ENCODE measurements at regions not wholly inside any gene's neighbourhood (a gene's known extent, or its start where the extent isn't known, plus 50 kb on each side); places are given as distances from the start of the nearest gene placed in this dataset.
"Not testable (repeated sequence)": the region's sequence is repeated elsewhere in the genome, so short reads cannot be mapped to it uniquely, and the experiment has no call there.

- H3K9ac ChIP-seq (ENCODE audit: low read depth, low read length); H3K27ac ChIP-seq (ENCODE audit: low read depth, low read length); H3K4me3 ChIP-seq (ENCODE audit: low read depth, low read length); H3K4me1 ChIP-seq (ENCODE audit: control insufficient read depth, insufficient read depth, low read length); H3K9me3 ChIP-seq (ENCODE audit: control insufficient read depth, insufficient read depth, low read length); H3K36me3 ChIP-seq (ENCODE audit: control insufficient read depth, insufficient read depth, low read length); H3K27me3 ChIP-seq (ENCODE audit: control insufficient read depth, insufficient read depth, low read length): not testable (repeated sequence)
These were observed 216.1 kb upstream of the PLGLB1 start for GRCh38 chr2:87237570-87238336.

GRCh38 chr2:87239558-87240215, 218.0 kb upstream of the PLGLB1 start:
- not testable (repeated sequence) for H3K27ac ChIP-seq (ENCODE audit: low read depth, low read length); H3K4me1 ChIP-seq (ENCODE audit: control insufficient read depth, insufficient read depth, low read length); H3K4me3 ChIP-seq (ENCODE audit: low read depth, low read length); H3K9ac ChIP-seq (ENCODE audit: low read depth, low read length); H3K9me3 ChIP-seq (ENCODE audit: control insufficient read depth, insufficient read depth, low read length); H3K27me3 ChIP-seq (ENCODE audit: control insufficient read depth, insufficient read depth, low read length); H3K36me3 ChIP-seq (ENCODE audit: control insufficient read depth, insufficient read depth, low read length)

GRCh38 chr2:87246066-87246717, 224.5 kb upstream of the PLGLB1 start:
- peak overlapping the region; percentile 33 for H3K27ac ChIP-seq (ENCODE audit: low read depth, low read length)
- H3K4me1 ChIP-seq (ENCODE audit: control insufficient read depth, insufficient read depth, low read length); H3K4me3 ChIP-seq (ENCODE audit: low read depth, low read length); H3K9me3 ChIP-seq (ENCODE audit: control insufficient read depth, insufficient read depth, low read length); H3K27me3 ChIP-seq (ENCODE audit: control insufficient read depth, insufficient read depth, low read length); H3K36me3 ChIP-seq (ENCODE audit: control insufficient read depth, insufficient read depth, low read length); H3K9ac ChIP-seq (ENCODE audit: low read depth, low read length): not testable (repeated sequence)

GRCh38 chr2:87252046-87252445, 230.4 kb upstream of the PLGLB1 start:
- not testable (repeated sequence) for H3K9me3 ChIP-seq (ENCODE audit: control insufficient read depth, insufficient read depth, low read length); H3K36me3 ChIP-seq (ENCODE audit: control insufficient read depth, insufficient read depth, low read length); H3K27ac ChIP-seq (ENCODE audit: low read depth, low read length); H3K4me3 ChIP-seq (ENCODE audit: low read depth, low read length); H3K9ac ChIP-seq (ENCODE audit: low read depth, low read length); H3K4me1 ChIP-seq (ENCODE audit: control insufficient read depth, insufficient read depth, low read length); H3K27me3 ChIP-seq (ENCODE audit: control insufficient read depth, insufficient read depth, low read length)

GRCh38 chr2:87254562-87254961, 232.9 kb upstream of the PLGLB1 start:
- H3K27me3 ChIP-seq (ENCODE audit: control insufficient read depth, insufficient read depth, low read length); H3K9me3 ChIP-seq (ENCODE audit: control insufficient read depth, insufficient read depth, low read length); H3K36me3 ChIP-seq (ENCODE audit: control insufficient read depth, insufficient read depth, low read length); H3K27ac ChIP-seq (ENCODE audit: low read depth, low read length); H3K9ac ChIP-seq (ENCODE audit: low read depth, low read length); H3K4me3 ChIP-seq (ENCODE audit: low read depth, low read length); H3K4me1 ChIP-seq (ENCODE audit: control insufficient read depth, insufficient read depth, low read length): not testable (repeated sequence)

GRCh38 chr2:87255410-87255809, 233.8 kb upstream of the PLGLB1 start:
- not testable (repeated sequence) for H3K9me3 ChIP-seq (ENCODE audit: control insufficient read depth, insufficient read depth, low read length); H3K27ac ChIP-seq (ENCODE audit: low read depth, low read length); H3K9ac ChIP-seq (ENCODE audit: low read depth, low read length); H3K27me3 ChIP-seq (ENCODE audit: control insufficient read depth, insufficient read depth, low read length); H3K4me1 ChIP-seq (ENCODE audit: control insufficient read depth, insufficient read depth, low read length); H3K36me3 ChIP-seq (ENCODE audit: control insufficient read depth, insufficient read depth, low read length); H3K4me3 ChIP-seq (ENCODE audit: low read depth, low read length)

GRCh38 chr2:87258887-87259286, 237.2 kb upstream of the PLGLB1 start:
- not testable (repeated sequence) for H3K4me1 ChIP-seq (ENCODE audit: control insufficient read depth, insufficient read depth, low read length); H3K9me3 ChIP-seq (ENCODE audit: control insufficient read depth, insufficient read depth, low read length); H3K9ac ChIP-seq (ENCODE audit: low read depth, low read length); H3K36me3 ChIP-seq (ENCODE audit: control insufficient read depth, insufficient read depth, low read length); H3K27ac ChIP-seq (ENCODE audit: low read depth, low read length); H3K4me3 ChIP-seq (ENCODE audit: low read depth, low read length); H3K27me3 ChIP-seq (ENCODE audit: control insufficient read depth, insufficient read depth, low read length)

- not testable (repeated sequence) for H3K36me3 ChIP-seq (ENCODE audit: control insufficient read depth, insufficient read depth, low read length); H3K9ac ChIP-seq (ENCODE audit: low read depth, low read length); H3K27ac ChIP-seq (ENCODE audit: low read depth, low read length); H3K27me3 ChIP-seq (ENCODE audit: control insufficient read depth, insufficient read depth, low read length); H3K4me3 ChIP-seq (ENCODE audit: low read depth, low read length); H3K4me1 ChIP-seq (ENCODE audit: control insufficient read depth, insufficient read depth, low read length); H3K9me3 ChIP-seq (ENCODE audit: control insufficient read depth, insufficient read depth, low read length)
These were observed 240.6 kb upstream of the PLGLB1 start for GRCh38 chr2:87262184-87262702.

GRCh38 chr2:87263868-87264518, 242.3 kb upstream of the PLGLB1 start:
- not testable (repeated sequence) for H3K4me1 ChIP-seq (ENCODE audit: control insufficient read depth, insufficient read depth, low read length); H3K9ac ChIP-seq (ENCODE audit: low read depth, low read length); H3K36me3 ChIP-seq (ENCODE audit: control insufficient read depth, insufficient read depth, low read length); H3K4me3 ChIP-seq (ENCODE audit: low read depth, low read length); H3K27ac ChIP-seq (ENCODE audit: low read depth, low read length); H3K9me3 ChIP-seq (ENCODE audit: control insufficient read depth, insufficient read depth, low read length); H3K27me3 ChIP-seq (ENCODE audit: control insufficient read depth, insufficient read depth, low read length)

GRCh38 chr2:87275192-87275591, 253.5 kb upstream of the PLGLB1 start:
- H3K36me3 ChIP-seq (ENCODE audit: control insufficient read depth, insufficient read depth, low read length); H3K9ac ChIP-seq (ENCODE audit: low read depth, low read length); H3K4me1 ChIP-seq (ENCODE audit: control insufficient read depth, insufficient read depth, low read length); H3K4me3 ChIP-seq (ENCODE audit: low read depth, low read length); H3K27me3 ChIP-seq (ENCODE audit: control insufficient read depth, insufficient read depth, low read length); H3K27ac ChIP-seq (ENCODE audit: low read depth, low read length); H3K9me3 ChIP-seq (ENCODE audit: control insufficient read depth, insufficient read depth, low read length): not testable (repeated sequence)
